Fibroblast of skin of scalp (primary cell): ENCODE measurements at regions not wholly inside any gene's neighbourhood (a gene's known extent, or its start where the extent isn't known, plus 50 kb on each side); places are given as distances from the start of the nearest gene placed in this dataset.

ENCODE experiments used
- DNase-seq: peaks from one replicate; pipeline ENCODE4 v3.0.0-alpha.2; 2013

DNA sequence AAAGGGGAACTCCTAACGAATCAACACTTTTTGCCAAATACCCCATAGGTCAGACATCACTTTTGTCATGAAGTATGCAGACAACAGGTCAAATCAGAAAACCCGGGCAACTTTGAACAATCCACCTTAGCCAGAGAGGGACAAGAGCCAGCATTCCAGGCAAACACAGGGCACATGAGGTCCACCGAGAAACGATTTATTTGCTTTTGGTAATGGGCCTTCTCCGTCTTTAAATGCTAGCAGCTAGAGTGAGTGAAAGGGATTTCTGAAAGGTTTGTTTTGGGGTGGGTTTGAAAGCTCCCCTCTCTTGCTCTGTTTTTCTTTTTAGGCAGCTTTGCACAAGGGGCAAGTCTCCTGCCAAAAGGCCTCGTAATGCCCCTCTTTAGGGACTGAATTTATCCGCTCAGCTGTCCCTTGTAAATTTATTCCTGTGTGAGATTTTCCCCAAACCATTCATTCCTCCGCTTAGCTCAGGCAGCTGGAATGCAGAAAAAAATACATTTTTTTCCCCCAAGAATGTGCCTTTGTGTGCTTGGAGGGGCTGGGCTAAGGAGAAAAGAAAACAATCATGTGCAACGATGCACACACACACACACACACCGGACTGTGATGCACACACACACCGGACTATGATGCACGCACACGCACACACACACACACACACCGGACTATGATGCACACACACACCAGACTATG, 196.9 kb downstream of the SNX19 start:
- peak; percentile 92 for DNase-seq

DNA sequence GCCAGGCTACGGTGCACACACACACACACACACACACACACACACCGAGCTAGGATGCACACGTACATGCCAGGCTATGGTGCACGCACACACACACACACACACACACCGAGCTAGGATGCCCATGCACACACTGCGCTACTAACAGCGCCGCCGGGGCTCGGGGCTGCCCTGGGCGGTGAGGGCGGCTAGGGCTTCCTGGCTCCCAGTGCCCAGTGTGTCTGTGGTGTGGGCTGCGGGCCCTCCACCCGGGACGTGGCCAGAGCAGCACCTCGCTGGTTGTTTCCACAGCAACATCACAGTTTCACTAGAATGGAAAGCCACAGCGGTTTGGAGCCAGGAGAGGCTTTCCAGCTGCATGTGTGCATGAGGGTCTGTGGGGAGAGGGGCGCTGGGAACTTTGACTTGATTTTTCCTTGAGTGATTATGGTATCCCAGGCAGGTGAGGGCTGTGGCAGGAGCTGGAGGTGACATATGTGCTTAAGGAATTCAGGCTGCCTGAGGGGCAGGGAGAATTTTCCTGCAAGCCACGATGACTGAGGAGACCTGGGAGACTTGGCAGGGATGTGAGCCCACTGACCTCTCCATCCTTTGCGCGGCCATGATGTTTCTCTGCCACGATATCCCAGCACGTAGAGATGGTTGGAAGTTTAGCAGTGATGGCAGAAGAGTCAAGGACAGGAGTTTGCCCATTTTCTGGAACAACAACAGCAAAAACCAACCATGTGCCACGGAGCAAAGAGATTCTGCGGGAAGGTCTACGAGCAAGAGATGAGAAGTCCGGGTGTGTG, 195.9 kb downstream of the SNX19 start:
- DNase-seq, result no peak

DNA sequence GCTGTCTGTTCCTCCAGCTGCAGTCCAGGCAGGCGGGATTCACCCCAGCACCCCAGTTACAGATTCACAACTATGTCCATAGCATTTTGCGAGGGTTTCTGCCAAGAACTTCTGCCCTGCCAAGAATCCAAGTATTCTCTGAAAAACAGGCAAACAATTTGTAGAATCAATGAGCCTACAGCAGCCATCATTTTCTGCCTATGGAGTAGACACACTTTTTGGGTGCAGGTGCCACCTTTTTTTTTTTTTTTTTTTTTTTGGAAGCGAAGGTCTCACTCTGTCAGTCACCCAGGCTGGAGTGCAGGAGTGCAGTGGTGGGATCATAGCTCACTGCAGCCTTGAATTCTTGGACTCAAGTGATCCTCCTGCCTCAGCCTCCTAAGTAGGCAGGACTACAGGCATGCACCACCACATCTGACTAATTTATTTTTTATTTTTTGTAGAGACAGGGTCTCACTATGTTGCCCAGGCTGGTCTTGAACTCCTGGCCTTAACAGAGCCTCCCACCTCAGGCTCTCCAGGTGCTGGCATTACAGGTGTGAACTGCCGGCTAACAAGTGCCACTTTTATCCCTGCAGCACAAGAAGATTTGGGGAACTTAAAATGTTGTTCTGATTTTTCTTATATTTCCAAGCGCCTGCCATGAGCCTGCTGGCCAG, 195.1 kb downstream of the SNX19 start:
- no peak for DNase-seq

DNA sequence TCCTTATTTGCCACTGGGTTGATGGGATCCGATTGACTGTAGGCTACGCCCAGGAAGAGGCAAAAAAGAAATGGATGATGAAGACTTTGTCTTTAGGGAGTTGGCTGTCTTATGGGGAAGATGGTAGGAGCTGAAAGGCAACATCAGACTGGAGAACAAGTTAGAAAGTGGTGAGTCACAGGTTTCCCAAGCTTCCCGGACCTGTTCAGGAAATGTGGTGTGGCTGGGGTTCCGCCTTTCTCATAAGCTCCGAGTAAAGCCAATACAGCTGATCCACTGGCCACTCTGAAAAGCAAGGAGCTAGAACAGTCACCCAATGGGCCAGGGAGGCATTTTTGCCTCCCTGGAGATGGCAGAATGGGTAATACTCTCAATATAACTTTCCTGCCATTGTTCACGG, 194.5 kb downstream of the SNX19 start:
- DNase-seq, result peak; percentile 44

DNA sequence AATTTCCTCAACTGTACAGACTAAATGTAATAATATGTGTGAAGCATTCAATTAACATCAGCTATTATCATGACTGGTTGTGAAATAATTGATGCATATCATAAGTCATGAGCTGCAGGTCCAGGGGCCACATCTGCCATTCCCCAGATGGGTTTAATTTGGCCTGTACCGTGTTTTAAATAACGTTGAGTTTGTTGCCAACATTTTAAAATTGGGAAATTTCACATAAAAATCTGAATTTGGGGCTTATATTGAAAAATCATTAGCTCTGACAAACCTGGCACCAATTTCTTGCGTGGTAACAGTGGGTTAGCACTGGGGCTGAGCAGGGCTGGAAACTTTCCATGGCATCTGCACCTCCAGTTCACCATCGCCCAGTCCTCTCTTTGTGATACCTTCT, 193.9 kb downstream of the SNX19 start:
- DNase-seq, result no peak

DNA sequence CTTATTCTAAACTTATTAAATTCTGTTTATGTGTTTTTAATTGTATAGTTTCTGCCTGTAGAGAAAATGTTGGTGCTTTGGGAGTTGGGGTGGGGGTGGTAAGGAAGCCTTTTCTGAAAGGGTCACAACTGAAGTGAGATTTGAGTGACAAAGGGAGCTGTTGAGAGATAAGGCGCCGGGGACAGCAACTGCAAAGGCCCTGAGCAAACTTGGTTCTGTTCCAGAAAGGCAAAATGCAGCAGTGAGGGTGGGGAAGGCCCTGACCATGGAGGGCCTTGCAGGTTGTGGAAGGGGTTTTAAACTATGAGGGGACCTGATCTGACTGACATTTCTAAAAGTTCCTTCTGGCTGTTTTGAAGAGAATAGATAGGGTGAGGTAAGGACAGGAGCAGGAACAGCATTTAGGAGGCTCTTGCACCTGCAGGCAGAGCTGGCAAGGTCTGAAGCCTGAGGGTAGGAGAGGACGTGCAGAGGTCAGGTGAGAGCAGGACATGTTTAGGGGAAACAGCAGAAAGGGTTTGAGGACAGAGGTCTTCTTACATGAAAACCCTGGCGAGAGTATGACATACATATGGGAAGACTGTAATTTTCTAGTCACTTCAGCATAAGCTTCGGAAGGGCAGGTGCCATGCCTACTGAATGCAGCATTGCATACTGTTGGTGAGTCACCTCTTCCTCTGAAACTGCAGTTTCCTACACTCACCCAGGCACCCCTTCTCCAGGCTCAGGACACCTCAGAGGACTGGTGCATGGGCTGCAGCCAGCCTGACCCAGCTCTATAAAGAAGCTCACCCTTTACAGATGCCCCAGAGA, 190.7 kb downstream of the SNX19 start:
- DNase-seq, result no peak

DNA sequence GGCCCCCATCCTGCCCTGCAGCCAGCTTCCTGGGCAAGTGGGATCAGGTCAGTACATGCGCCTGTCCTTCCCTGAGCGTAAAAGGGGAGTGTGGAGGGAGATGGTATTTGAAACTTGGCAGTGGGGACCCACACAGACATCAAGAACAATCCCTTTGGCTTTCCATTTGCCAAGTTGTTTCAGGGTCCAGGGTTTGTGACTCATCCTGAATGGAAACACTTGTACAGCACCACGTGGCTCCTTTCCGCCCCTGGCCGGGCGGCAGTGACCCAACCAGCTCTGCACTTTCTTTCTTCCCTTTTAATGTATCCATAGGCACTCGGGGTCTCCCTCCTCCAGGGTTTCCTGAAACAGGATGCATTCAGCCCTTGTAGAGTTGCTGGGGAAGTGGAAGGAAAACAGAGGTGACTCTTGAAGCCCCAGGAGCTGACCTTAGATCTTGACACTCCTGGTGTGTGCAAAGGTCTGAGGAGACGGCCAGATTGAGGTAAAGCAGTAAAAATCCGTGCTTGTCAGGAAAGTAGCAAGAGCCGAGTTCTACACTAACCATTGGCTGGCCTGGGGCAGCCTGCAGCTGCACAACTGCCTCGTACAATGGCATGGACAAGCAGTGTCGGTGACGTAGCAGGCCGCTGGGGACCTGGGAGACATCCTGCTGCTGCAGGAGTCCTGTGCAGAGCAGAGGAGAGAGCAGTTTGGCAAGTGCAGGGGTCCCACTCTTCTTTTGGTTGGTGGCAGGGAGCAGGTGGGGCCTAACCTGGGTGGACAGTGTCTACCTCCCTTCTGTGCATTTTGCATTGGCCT, 189.8 kb downstream of the SNX19 start:
- DNase-seq, result peak; percentile 36

DNA sequence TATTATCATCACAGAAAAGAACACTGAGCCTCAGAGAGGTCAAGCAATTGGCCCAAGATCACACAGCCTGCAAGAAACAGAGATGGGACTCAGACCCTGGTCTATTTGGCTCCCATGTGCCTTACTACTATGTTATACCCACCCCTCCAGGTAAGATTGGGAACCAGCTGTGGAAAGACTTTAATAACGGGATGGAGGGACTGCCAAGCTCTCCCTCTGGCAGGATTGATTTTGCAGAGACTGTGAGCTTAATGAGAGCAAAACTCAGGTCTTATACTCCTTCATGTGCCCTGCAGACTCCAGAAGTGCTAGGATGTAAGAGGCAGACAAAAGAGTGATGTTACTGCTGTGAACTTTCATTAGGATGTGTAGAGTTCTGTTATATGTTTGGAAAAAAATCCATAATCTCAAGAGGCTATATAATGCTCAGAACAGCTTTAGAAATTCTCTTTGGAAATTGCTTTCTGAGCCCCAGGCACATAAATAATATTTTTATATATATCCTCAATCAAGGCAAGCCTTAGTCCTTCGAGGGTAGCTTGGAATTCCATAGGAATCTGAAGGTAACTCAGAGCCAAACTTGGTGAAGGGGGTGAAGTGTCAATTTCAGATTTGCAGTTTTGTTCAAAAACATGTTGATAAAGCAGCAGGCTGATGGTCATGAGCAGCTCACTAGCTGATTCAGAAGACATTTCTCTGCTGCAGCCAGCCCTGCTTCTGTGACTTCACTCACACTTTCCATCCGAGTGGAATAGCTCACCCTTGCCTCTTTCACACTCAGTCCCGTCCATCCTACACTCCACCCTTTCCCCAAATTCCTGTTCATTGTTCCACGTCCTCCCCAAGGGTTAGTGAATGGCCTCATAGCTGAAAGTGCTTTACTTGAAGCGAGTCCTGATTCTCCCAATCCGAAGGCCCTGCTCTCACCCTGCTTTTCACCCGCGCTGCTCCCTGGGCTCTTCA, 188.8 kb downstream of the SNX19 start:
- no peak for DNase-seq

DNA sequence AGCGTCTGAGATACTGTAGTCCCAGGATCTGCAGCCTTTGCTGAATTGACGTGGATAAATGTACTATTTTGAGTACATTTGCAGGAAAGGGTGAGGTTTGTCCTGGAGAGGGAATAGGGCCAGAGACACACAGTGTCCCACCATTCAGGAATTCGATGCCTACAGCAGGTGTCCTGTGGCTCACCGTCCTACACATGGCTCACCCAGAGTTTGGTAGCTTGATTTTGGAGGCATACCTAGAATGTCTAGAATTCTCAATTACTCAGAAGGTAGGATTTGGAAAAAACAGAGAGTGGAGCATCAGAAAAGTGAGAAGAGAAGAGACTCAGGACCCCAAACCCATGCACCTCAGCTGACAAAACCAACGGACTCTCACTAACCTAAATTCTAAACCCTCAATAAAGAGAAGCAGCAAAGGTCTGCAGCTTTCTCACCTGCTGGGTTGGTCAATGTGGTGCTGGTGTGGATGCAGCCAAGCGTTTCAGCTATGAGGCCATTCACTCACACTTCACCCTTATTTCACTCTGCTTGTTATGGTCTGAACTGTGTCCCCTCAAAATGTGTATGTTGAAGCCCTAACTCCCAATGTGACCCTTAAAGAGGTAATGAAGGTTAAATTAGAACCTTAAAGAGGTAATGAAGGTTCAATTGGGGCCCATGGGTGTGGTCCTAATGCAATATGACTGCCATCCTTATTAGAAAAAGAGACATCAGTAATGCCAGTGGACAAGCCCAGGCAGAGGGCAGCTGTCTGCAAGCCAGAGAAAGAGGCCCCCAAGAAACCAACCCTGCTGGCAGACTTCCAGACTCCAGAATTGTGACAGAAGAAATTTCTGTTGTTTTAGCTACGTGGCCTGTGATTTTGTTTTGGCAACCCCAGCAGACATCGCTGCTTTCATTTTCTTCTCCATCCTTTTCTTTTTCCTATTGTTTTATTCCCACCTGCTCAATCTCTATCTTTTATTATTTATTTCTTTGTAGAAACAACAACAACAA, 187.8 kb downstream of the SNX19 start:
- no peak for DNase-seq

DNA sequence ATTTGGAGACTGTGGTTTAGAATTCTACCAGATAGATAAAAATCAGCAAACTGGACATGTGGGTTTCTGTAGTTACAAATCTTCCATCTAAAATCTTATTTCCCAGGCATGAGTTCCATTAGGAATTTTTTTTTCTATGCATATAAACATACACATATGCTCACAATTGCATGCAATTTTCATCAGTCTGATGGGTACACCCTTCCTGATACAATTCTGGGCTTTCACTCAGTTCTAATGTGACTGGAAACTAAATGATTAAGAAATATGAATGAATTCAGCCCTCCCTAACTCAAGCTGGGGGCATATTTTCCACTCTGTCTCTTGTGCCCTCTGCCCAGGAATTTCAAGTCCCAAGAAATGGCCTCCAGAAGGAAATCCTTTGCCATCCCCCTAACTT, 187.1 kb downstream of the SNX19 start:
- DNase-seq, result no peak

DNA sequence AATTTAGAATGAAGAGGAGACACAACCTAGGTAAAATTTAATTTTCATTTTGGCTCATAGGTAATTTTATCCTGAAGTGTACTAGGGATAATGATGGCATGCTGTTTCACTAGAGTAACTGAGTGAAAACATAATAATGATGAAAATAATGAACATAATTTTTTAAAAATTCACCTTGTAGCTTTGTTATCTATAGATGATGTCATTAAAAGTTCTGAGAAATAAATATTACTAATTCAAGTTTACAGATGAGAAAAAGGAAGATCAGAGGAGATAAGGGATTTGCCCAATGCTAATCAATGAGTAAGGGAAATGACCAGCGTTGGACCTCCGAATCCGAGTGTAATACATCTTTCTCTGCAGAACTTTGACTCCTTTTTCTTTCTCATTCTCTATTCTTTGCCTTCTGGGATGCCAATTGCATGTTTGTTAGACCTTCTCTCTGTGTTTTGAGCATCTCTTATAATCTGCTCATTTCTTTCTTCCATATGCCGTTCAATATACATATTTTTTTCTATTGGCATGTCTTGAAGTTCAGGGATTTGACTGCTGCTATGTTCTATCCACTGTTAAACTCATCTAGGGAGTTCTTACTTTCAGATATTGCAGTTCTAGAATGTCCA, 186.5 kb downstream of the SNX19 start:
- no peak for DNase-seq

DNA sequence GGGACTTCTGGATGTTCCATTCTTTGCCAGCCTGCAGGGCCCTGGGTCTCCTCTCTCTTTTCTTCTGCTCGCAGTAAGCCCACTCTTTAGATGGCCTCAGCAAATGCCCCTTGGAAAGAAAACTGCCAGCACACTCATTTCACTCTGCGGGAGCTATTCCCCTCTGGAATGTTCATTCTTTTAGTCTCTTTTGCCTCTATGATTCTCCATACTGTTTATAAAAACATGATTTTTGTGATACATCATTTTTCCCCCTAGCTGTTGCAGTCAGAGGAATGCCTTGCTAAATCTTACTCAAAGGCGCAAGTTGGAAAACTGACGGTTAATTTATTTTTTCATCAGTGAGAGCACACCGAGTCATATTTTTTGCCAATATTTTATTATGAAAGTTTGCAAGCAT, 184.9 kb downstream of the SNX19 start:
- peak; percentile 66 for DNase-seq

DNA sequence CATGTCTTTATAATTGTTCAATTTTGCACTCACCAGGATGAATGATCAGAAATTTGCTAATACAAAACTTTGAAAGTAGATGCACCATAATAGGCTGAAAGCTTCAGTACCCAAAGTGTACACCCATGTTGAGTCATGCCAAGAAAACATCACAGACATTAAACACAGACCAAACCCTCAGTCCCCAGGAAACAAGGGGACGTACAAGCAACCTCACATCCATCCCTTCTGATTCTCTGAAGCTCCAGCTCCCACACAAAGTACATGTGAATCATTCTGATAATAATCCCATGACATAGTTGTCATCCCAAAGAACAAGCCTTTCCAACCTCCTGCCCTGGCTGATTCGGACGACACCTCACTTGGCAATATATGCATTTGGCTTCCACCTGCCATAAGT, 183.8 kb downstream of the SNX19 start:
- no peak for DNase-seq

DNA sequence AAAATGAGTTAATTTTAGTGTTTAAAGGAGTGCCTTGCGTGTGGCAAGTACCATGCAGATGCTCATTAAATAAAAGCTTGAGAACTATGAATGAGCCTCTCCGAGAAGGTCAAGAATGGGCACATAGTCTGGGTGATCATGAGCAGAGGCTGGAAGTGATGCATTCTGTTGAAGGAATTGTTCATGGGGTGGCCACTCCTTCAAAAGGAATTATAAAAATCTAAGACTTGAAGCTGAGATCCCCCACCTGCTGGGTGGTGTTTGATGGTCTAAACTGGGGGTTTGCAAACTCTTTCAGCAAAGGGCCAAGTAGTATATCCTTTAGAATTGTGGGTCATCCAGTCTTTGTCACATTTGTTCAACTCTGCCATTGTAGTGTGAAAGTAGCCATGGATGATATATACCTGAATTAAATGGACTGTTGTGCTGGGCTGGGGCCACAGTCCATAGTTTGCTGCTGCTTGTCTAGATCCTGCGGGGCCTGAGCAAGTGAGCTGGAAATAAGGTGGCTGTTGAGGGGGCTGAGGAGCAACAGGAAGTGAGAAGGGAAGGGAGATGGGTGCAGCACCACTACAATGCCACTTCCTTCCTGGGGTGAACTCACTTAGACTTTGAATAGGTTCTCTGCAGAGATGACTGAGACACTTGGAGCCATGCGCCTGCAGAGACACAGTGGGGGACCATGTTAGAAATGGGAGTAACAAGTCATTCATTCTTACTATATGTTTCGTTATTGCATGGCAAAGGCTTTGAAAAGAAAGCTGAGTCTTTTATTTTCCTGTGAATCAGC, 179.0 kb downstream of the SNX19 start:
- no peak for DNase-seq

DNA sequence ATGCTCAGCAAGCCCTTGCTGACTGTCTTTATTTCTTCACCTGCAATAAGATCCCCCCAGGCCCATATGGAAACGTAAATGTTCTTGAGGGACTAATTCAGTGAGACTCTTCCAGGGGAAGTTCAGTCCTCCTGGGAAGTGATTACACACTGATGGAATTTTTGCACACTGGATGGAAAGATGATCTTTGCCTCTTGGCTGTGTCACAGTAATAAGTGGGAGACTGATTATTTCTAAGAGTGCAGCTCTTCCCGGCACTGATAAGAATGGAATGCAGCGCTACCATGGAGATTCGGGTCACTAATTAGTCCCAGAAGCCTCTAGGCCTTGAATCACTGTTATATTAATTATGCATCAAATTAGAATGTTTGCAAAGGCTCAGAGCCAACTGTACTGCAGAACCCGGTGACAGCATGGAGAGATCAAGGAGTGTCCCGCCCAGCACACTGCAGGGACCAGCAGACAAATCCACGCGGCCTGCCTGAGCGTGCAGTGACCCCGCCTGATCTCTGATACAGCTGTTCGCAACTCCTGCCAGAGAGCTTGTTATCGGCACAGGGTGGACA, 178.3 kb downstream of the SNX19 start:
- DNase-seq, result peak; percentile 89

DNA sequence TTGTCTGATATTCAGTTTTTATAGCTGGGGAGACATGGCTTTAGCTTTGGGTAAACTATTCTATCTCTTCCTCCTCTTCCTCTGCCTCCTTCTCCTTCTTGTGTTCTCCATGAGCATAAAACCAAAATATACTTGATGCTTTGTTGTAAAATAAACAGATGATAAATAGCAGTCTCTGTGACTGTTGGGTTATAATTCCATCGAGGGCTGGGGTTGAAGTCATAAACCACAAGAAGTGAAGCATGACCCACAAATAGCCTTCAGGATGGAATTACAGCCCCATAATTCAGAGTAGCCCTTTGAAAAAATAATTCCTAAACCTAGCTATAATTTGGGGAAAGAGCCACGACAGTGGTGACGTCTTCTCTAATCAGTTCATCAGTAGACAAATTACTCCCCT, 177.7 kb downstream of the SNX19 start:
- peak; percentile 51 for DNase-seq

DNA sequence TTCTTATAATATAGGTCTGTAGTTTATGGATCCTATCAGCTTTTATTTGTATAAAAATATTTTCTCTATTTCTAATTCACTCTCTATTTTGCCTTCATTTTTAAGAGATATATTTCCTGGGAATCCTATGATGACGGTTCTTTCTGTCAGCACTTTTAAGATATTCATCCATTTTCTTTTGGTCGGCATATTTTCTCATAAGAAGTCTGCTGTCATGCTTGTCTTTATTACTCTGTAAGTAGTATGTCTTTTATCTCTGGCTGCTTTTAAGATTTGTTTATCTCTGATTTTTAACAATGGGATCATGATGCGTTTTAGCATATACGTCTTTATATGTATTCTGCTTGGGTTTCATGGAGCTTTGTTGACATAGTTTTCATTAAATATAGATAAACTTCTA, 175.5 kb downstream of the SNX19 start:
- DNase-seq, result no peak

DNA sequence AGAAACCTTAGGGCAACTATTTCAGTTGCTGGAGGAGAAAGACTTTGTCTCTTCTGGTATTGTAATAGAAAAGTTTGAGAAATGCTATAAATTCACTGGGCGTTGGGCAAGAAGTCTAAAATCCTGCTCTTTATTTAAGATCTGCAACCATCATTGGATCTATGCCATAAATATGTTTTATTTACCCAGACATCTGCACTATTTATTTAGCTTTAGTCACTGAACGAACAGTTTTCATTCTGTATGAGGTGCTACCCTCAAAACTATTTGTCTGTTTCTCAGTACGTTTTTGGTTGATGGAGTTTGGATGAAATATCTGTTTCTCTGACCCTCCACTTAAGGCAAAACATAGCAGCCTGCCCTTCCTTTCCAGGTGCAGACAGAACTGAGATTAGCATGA, 171.5 kb downstream of the SNX19 start:
- no peak for DNase-seq
